Activated CD4-positive, alpha-beta T cell treated with anti-CD3 and anti-CD28 coated beads, Interleukin-2, amount 10 ng/mL, durations not matched to agents 7 days and 5 days (primary cell): ENCODE measurements at regions not wholly inside any gene's neighbourhood (a gene's known extent, or its start where the extent isn't known, plus 50 kb on each side); places are given as distances from the start of the nearest gene placed in this dataset.
"Not testable (repeated sequence)": the region's sequence is repeated elsewhere in the genome, so short reads cannot be mapped to it uniquely, and the experiment has no call there.

ENCODE experiments used
- CTCF ChIA-PET: fragments of 350-600 bp; sonication (Branson Sonifier 250); formaldehyde crosslinking; loops from one replicate; lab custom pipeline; 2021; ENCODE audit warnings: antibody characterized with exemption; lab: Charles Lee
- POLR2A ChIA-PET: fragments of 350-600 bp; sonication (Branson Sonifier 250); formaldehyde crosslinking; loops from one replicate; lab custom pipeline; 2021; ENCODE audit warnings: antibody characterized with exemption; lab: Charles Lee
- DNase-seq: peaks from one replicate; pipeline ENCODE4 v3.0.0-alpha.2; 2020
- H3K27ac Mint-ChIP-seq: one replicate; pipeline ENCODE4 v1.8.0; 2021; ENCODE audit warnings: mild to moderate bottlenecking, moderate library complexity, mixed read lengths
- H3K27me3 Mint-ChIP-seq: one replicate; pipeline ENCODE4 v1.8.0; 2021; ENCODE audit warnings: mixed read lengths
- H3K36me3 Mint-ChIP-seq: one replicate; pipeline ENCODE4 v1.8.0; 2021; ENCODE audit warnings: low read depth, mixed read lengths
- H3K4me1 Mint-ChIP-seq: one replicate; pipeline ENCODE4 v1.8.0; 2021; ENCODE audit warnings: mixed read lengths
- H3K4me3 Mint-ChIP-seq: one replicate; pipeline ENCODE4 v1.8.0; 2021; ENCODE audit warnings: mild to moderate bottlenecking, moderate library complexity, mixed read lengths
- H3K9me3 Mint-ChIP-seq: one replicate; pipeline ENCODE4 v1.8.0; 2021; ENCODE audit warnings: mixed read lengths

GRCh38 chr3:82542556-82542955, 781.1 kb upstream of the GBE1 start:
- DNase-seq, H3K36me3 Mint-ChIP-seq, POLR2A ChIA-PET, H3K27ac Mint-ChIP-seq, CTCF ChIA-PET, H3K9me3 Mint-ChIP-seq, H3K4me1 Mint-ChIP-seq, H3K27me3 Mint-ChIP-seq, H3K4me3 Mint-ChIP-seq: not testable (repeated sequence)

GRCh38 chr3:82521657-82522056, 760.2 kb upstream of the GBE1 start:
- POLR2A ChIA-PET, result no interaction called here
- H3K9me3 Mint-ChIP-seq, result no peaks in the 10 kb centered on the region
- H3K27ac Mint-ChIP-seq, result no peak overlapping the region
- H3K27me3 Mint-ChIP-seq, result no peaks in the 10 kb centered on the region
- H3K4me3 Mint-ChIP-seq, result no peak overlapping the region
- no peaks in the 10 kb centered on the region for H3K36me3 Mint-ChIP-seq
- H3K4me1 Mint-ChIP-seq, result no peaks in the 10 kb centered on the region
- CTCF ChIA-PET, result no interaction called here
- DNase-seq, result no peak

GRCh38 chr3:82520846-82521245, 759.4 kb upstream of the GBE1 start:
- POLR2A ChIA-PET, result no interaction called here
- Mint-ChIP-seq H3K4me3 (no peak overlapping the region), H3K27me3 (no peaks in the 10 kb centered on the region), H3K4me1 (no peaks in the 10 kb centered on the region), H3K27ac (no peak overlapping the region), H3K9me3 (no peaks in the 10 kb centered on the region), H3K36me3 (no peaks in the 10 kb centered on the region)
- CTCF ChIA-PET, result no interaction called here
- DNase-seq, result no peak

GRCh38 chr3:82509951-82510603, 748.6 kb upstream of the GBE1 start:
- Mint-ChIP-seq H3K27me3 (no peaks in the 10 kb centered on the region), H3K4me1 (no peaks in the 10 kb centered on the region), H3K9me3 (peaks cover 7% of the 10 kb centered on the region), H3K27ac (no peak overlapping the region), H3K4me3 (no peak overlapping the region), H3K36me3 (no peaks in the 10 kb centered on the region)
- ChIA-PET POLR2A (no interaction called here), CTCF (interaction anchor here (1.0 kb wide), 1 partner anchor 9 kb away, joined by 3 read pairs; no protein-coding TSS in a partner anchor)
- no peak for DNase-seq

GRCh38 chr3:82509106-82509842, 747.8 kb upstream of the GBE1 start:
- H3K36me3 Mint-ChIP-seq, result no peaks in the 10 kb centered on the region
- ChIA-PET CTCF (no interaction called here), POLR2A (no interaction called here)
- no peak overlapping the region for H3K4me3 Mint-ChIP-seq
- no peaks in the 10 kb centered on the region for H3K27me3 Mint-ChIP-seq
- H3K27ac Mint-ChIP-seq, result no peak overlapping the region
- peaks cover 7% of the 10 kb centered on the region for H3K9me3 Mint-ChIP-seq
- DNase-seq, result no peak
- H3K4me1 Mint-ChIP-seq, result no peaks in the 10 kb centered on the region

- DNase-seq, result no peak
- Mint-ChIP-seq H3K27me3 (no peaks in the 10 kb centered on the region), H3K36me3 (no peaks in the 10 kb centered on the region), H3K27ac (no peak overlapping the region), H3K4me1 (no peaks in the 10 kb centered on the region), H3K9me3 (peaks cover 2% of the 10 kb centered on the region), H3K4me3 (no peak overlapping the region)
- ChIA-PET POLR2A (no interaction called here), CTCF (no interaction called here)
These were observed 744.8 kb upstream of the GBE1 start for GRCh38 chr3:82506204-82506603.

GRCh38 chr3:82505079-82505756, 743.8 kb upstream of the GBE1 start:
- Mint-ChIP-seq H3K36me3 (no peaks in the 10 kb centered on the region), H3K4me1 (no peaks in the 10 kb centered on the region), H3K27ac (no peak overlapping the region), H3K4me3 (no peak overlapping the region), H3K27me3 (no peaks in the 10 kb centered on the region), H3K9me3 (peaks cover 2% of the 10 kb centered on the region)
- CTCF ChIA-PET, result no interaction called here
- POLR2A ChIA-PET, result no interaction called here
- DNase-seq, result no peak

GRCh38 chr3:82498186-82498585, 736.7 kb upstream of the GBE1 start:
- no peaks in the 10 kb centered on the region for H3K4me1 Mint-ChIP-seq
- no peak for DNase-seq
- ChIA-PET CTCF (no interaction called here), POLR2A (no interaction called here)
- H3K36me3 Mint-ChIP-seq, result no peaks in the 10 kb centered on the region
- no peak overlapping the region for H3K27ac Mint-ChIP-seq
- no peaks in the 10 kb centered on the region for H3K27me3 Mint-ChIP-seq
- peaks cover 1% of the 10 kb centered on the region for H3K9me3 Mint-ChIP-seq
- H3K4me3 Mint-ChIP-seq, result no peak overlapping the region

GRCh38 chr3:82496890-82497560, 735.6 kb upstream of the GBE1 start:
- peaks cover 2% of the 10 kb centered on the region for H3K9me3 Mint-ChIP-seq
- no peak overlapping the region for H3K4me3 Mint-ChIP-seq
- ChIA-PET CTCF (no interaction called here), POLR2A (no interaction called here)
- no peaks in the 10 kb centered on the region for H3K27me3 Mint-ChIP-seq
- H3K27ac Mint-ChIP-seq, result no peak overlapping the region
- no peaks in the 10 kb centered on the region for H3K36me3 Mint-ChIP-seq
- no peak for DNase-seq
- H3K4me1 Mint-ChIP-seq, result no peaks in the 10 kb centered on the region

- Mint-ChIP-seq H3K27me3 (no peaks in the 10 kb centered on the region), H3K27ac (no peak overlapping the region), H3K9me3 (peaks cover 2% of the 10 kb centered on the region), H3K36me3 (no peaks in the 10 kb centered on the region), H3K4me3 (no peak overlapping the region), H3K4me1 (no peaks in the 10 kb centered on the region)
- DNase-seq, result no peak
- ChIA-PET POLR2A (no interaction called here), CTCF (no interaction called here)
These were observed 734.2 kb upstream of the GBE1 start for GRCh38 chr3:82495655-82496054.

GRCh38 chr3:82494977-82495489, 733.6 kb upstream of the GBE1 start:
- CTCF ChIA-PET, result no interaction called here
- no peak overlapping the region for H3K4me3 Mint-ChIP-seq
- H3K27ac Mint-ChIP-seq, result no peak overlapping the region
- peaks cover 2% of the 10 kb centered on the region for H3K9me3 Mint-ChIP-seq
- no peaks in the 10 kb centered on the region for H3K27me3 Mint-ChIP-seq
- no peak for DNase-seq
- H3K4me1 Mint-ChIP-seq, result no peaks in the 10 kb centered on the region
- H3K36me3 Mint-ChIP-seq, result no peaks in the 10 kb centered on the region
- POLR2A ChIA-PET, result no interaction called here

GRCh38 chr3:82493858-82494257, 732.4 kb upstream of the GBE1 start:
- H3K4me1 Mint-ChIP-seq, result no peaks in the 10 kb centered on the region
- no peak overlapping the region for H3K4me3 Mint-ChIP-seq
- peaks cover 2% of the 10 kb centered on the region for H3K9me3 Mint-ChIP-seq
- no peaks in the 10 kb centered on the region for H3K27me3 Mint-ChIP-seq
- ChIA-PET CTCF (no interaction called here), POLR2A (no interaction called here)
- DNase-seq, result no peak
- H3K36me3 Mint-ChIP-seq, result no peaks in the 10 kb centered on the region
- H3K27ac Mint-ChIP-seq, result no peak overlapping the region

GRCh38 chr3:82475306-82475705, 713.9 kb upstream of the GBE1 start:
- Mint-ChIP-seq H3K36me3 (no peaks in the 10 kb centered on the region), H3K9me3 (peaks cover 3% of the 10 kb centered on the region), H3K27ac (no peak overlapping the region), H3K27me3 (no peaks in the 10 kb centered on the region), H3K4me1 (no peaks in the 10 kb centered on the region), H3K4me3 (no peak overlapping the region)
- DNase-seq, result no peak
- ChIA-PET CTCF (no interaction called here), POLR2A (no interaction called here)
